Stimulated activated CD4-positive, alpha-beta T cell treated with anti-CD3 and anti-CD28 coated beads, Interleukin-15, amount 100 ng/mL, for 1 hour (primary cell): ENCODE measurements at regions not wholly inside any gene's neighbourhood (a gene's known extent, or its start where the extent isn't known, plus 50 kb on each side); places are given as distances from the start of the nearest gene placed in this dataset.
"Not testable (repeated sequence)": the region's sequence is repeated elsewhere in the genome, so short reads cannot be mapped to it uniquely, and the experiment has no call there.

Experiments used
- DNase-seq, 2 donors: peaks; one replicate each; pipeline ENCODE4 v3.0.0-alpha.2; 2020; ENCODE audit warnings: low read depth in 1 of 2, low spot score in 1 of 2

GRCh38 chr5:36739751-36740221 lies 133.4 kb downstream of the SLC1A3 start:
- peak; percentile 27 to 53 for DNase-seq

DNA sequence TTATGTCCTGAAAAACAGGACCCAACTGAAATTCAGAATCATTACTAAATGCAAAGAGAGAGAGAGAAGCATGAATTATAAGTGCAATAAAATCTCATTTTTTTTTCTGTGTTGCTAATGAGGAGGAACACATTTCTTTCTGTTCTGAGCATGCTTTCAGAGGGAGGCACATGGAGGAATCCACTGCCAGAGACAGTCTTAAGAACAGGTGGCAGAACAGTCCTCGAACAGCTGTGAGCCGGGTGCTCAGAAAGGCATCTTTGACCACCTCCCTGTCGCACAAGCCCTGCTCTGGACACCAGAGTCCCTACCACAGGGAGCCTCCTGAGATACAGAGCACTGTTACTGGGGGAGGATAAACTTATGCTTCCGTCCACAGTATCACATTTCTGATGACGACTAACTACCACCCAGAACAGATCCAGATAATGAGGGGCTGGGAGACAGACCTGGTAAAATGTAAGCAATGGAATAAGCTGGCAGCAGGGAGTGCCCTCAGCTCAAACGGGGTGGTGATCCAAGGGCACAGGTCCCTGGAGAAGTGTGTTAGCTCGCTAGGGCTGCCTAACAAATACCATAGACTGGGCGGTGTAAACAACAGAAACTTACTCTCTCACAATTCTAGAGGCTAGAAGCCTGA lies 134.0 kb downstream of the SLC1A3 start:
- no peak for DNase-seq

- DNase-seq: no peak
Observed at GRCh38 chr5:36741128-36741527, 134.7 kb downstream of the SLC1A3 start.

DNA sequence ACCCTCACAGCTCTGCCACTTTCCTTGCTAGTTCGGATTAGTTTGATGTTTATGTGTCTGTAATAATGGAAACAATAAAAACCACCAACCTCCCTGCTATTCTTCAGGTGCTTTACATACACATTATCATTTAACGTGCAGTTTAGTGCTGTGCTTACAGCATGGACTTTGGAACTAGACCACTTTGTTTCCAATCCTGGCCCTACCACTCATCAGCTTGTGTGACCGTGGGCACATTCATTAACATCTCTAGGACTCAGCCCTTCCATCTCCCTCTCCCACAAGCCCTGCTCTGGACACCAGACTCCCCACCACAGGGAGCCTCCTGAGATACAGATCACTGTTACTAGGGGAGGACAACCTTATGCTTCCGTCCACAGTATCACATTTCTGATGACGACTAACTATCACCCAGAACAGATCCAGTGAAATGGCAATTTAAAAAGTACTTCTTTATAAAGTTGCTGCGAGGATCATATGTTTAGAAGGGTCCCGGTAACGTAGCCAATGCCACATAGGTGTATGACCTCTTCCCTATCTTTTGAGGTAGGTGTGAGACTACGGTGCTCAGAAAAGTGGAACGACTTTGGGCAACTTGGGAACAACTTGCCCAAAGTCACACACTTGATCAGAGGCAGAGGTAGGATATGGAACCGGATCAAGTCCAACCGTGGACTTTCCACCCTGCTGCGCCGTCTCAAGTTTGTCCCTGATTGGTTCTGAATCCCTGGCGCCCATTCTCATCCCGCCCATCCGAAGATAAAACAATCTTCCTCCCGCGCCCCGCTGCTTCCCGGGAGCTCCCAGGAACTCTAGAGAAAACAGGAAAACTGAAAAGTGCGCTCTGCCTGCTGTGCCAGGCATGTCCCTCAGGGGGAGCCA lies 132.4 kb upstream of the NIPBL start:
- no peak for DNase-seq

DNA sequence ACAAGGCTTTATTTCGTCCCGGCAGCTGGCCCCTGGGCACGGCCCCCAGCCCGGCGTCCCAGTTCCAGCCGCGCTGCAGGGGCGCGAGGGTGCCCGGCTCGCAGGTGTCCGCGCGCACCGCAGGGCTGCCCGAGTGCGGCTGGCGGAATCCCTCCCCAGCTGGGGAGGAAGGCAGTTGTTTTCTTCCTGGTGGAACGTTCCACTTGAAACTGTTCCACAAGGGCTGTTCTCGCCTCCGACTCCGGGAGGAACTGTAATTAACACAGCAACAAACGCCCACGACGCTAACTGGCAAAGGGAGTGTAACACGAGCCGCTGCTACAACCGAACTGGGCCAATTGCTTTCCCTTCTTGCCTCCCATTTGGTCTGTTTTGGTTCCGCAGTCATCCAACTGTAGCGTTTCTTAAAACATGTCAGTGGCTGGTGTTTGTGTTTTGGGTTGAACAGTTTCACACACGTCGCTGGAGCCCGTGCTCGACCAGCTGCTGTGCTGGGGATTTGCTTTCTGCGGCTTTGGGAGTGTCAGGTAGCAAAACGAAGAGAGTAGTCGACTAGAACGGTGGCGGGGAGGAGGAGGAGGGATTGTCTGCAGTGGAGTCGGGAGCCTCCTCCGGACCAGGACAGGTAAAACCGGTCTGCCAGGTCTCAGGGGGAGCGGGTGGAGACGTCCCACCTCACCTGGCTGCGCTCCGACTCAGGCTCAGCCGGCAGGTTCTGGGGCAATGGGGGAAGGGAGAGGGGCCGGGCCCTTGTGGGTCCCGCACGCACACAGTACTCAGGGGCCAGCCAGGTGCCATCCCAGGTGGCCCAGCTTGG lies 131.6 kb upstream of the NIPBL start:
- DNase-seq: no peak

DNA sequence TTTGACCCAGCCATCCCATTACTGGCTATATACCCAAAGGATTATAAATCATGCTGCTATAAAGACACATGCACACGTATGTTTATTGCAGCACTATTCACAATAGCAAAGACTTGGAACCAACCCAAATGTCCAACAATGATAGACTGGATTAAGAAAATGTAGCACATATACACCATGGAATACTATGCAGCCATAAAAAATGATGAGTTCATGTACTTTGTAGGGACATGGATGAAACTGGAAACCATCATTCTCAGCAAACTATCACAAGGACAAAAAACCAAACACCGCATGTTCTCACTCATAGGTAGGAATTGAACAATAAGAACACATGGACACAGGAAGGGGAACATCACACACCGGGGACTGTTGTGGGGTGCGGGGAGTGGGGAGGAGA lies 128.8 kb upstream of the NIPBL start:
- not testable (repeated sequence) for DNase-seq

GRCh38 chr5:36751886-36752285 lies 124.7 kb upstream of the NIPBL start:
- no peak for DNase-seq

- DNase-seq: no peak
Observed at GRCh38 chr5:36755342-36755741, 121.2 kb upstream of the NIPBL start.

DNA sequence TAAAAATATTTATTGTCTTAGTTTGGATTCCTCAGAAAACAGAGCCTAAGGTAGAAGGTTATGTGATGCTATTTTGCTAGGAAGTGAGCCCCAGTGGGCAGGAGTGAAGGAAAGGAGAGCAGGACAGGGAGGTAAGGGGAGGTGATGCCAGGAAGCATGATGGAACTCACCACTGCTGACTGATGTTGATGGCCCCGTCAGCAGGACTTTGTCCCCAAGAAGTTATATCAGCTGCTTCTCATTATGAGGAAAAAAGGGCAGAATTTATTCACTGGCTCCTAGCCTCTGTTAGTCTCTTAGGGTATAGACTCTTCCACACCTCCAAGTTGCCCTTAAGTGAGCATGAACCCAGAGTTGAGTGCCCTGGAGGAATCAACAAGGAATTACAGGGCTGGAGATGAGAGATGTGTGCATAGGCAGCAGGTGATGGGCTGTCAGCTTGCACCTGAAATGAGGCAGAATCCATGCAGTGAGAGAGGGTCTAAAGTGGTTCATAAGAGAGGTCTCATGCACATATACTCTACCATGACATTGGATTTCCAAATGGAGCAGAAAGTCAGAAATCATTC lies 120.6 kb upstream of the NIPBL start:
- no peak for DNase-seq

DNA sequence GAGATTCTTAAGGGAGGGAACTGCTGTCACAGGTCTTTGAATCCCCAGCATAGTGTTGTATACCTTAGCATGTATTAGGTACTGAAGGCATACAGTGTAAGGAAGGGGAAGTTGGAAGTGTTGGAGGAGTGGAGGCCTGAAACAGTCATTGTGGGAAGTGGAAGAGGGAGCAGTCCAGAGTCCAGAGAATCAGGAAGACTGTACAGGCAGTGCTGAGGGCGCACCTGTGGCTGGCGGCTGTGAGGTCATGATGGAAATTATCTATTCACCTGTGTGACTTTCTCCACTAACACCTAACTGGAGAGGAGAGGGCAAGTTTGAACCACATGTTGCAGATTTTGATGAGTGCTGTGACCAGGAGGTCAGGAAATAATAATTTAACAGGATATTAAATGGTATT lies 119.7 kb upstream of the NIPBL start:
- DNase-seq: no peak

- no peak for DNase-seq
Observed at GRCh38 chr5:36759117-36759516, 117.5 kb upstream of the NIPBL start.

DNA sequence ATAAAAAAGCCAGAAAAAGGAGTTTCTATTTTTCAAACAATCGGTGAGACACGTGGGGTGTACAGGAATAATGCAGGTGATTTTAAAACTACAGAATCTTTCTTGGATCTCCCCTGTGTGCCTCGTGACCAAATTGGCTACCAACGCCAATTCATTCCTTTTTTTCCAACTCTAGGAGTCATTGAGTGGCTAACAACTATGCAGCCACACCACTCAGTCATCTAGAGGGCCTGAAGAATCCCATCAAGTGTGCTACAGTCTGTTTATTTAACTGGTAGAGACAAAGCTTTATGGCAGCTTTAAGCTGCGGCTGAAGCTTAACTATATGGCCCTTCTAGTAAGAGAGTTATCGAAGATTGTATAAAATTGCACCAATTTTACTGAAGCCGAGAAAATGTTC lies 113.1 kb upstream of the NIPBL start:
- no peak for DNase-seq

DNA sequence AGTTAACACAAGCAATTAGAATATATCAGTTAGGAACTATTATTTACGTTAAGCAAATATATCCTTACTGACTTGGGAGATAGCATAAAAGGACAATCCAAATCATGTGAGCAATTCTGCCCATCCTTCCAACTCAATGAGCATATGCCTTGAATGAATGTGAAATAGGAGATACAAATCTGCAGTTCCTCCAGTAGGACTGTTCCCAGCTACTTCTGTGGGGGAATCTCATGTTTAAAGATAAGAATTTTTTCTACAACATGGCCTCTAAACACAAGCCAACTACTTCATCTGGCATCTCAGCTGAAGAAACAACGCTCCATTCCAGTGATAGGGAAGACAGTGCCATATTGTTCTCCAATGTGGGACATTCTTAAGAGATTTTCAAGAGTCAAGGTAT lies 110.7 kb upstream of the NIPBL start:
- no peak for DNase-seq

DNA sequence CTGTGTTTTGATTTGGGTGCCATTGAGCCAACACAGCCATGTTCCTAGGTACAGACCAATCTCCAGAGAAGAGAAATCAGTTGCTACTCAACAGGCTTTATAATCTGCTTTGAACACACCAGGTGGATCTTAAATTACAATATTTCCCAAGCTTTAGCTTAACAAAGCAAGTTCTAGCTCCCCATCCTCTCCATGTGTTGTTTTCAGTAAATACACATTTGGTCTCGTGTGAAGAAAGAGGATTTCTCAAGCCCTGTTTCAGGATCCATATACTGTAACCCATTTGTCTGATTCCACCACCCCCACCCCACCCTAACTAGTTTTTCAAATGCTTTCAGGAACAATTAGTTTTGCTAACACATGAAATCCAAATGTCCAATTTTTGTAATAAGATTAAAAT lies 109.6 kb upstream of the NIPBL start:
- DNase-seq: no peak

DNA sequence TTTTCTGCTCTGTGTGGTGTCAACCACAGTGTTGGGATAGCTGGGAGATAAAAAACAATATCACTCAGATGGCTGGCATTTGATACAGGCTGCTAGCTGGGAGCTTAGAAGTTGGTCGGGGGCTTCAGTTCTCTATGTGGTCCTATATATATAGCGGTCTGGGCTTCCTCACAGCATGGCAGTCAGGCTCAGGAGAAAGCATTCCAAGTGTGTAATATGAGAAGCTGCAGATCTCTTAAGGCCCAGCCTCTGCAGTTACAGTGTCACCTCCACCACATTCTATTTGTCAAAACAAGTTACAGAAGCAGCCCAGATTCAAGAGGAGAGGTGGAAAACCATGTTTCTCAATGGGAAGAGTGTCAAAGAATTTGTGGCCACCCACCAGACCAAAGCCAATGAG lies 108.1 kb upstream of the NIPBL start:
- DNase-seq: no peak

DNA sequence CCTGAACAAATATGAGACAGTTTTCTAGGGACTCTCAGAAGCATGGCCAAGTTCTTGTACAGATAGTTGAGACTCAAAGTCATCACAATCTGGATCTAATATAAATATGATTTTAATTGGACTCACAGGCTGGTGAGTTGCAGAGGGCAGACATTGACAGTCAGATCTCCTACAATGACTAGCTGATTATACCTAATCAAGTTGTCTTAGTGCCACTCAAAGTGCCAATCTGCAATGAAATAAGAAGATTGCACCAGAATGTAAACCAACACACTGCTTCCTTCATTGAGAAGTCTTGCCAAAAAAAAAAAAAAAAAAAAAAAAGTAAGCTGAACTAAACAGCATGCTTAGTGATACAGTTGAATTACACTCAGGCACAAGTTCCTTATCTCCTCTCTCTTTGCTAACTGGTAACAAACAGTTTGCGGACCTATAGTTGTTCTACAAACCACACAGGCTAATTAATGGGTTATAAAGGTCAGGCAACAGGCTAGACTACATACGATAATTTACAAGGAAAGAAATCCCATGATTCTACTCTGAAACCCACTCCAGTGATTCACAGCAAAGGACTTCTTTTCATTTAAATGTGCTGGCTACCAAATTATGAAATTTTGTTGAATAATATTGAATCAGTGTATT lies 107.3 kb upstream of the NIPBL start:
- no peak for DNase-seq

DNA sequence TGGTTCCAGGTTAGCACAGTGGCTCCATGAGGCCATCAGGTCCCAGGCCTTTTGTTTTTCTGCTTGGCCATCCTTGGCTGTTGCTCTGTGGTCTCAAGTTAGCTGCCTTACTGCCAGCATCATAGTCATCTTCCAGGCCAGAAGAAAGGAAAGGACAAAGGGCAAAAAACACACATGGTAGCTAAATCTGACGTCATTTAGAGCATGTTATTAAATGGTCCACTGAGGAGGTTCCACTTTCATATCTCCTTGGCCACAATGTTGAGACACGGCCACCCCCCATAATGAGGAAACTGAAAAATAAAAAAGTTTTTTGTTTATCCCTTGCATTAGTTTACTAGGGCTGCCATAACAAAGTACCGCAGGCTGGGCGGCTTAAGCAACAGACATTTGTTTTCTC lies 106.4 kb upstream of the NIPBL start:
- DNase-seq: no peak

DNA sequence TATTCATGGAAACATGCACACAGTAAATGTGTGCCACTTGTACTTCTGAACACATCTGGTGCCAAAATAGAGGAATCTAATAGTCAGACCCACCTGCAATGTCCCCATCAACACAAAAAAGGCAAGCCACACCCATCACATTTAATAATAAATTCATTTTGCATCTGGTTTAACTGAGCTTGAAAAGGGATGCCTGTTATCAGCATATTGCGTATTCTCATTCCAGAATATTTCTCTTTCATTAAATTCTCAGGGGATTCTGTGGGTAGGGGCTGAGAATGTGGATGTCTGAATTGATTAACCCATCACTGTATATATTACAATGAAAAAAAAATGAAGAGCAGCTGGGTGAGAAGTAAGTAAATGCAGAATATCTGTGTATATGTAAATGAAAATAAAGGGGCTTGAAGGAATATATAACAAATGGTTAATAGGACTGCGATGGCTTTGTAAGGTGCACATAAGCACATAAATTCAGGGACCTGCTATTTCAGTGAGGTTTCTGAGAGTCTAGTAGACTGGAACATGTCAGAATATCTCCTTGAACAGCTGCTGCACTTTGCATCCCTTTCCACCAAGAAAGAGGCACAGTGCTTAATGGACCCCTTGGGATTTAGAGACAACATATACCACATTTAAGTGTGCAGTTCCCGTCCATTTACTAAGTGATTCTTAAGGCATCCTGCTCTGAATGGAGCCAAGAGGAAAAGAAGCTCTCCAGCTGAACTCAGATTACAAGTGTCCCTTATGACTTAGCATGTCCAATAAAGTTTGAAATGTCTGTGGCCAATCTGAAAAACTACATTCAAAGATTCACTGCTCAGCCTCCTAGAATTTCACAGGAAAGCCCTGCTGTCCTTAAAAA lies 104.1 kb upstream of the NIPBL start:
- no peak for DNase-seq

DNA sequence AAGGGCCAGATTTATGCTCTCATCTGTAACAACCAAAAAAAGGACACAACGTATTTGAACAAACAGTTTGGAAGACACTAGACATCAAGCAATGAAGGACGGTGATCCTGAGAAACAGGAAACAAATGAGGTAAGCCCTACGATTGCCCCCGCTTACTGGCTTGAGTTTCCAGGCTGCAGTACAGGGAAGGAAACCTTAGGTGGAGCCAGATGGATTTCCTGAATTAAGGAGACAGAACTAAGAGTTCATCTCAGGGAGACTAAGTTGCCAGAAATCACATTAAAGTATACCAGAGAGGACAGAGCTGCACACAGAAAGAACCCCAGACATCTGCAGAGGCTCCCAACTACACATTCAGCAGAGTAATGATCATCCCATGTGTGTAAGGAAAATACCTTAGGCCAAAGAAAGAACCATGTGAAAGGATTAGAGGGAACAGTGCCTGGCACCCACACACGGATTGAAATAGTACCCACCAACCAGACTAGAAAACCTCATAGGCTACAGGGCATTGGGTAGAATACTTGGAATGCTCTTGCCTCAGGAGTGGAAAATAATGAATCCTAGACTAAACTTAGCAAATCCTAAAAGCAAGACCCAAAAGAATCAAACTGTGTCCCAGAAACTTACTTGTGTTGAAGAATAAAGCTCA lies 99.3 kb upstream of the NIPBL start:
- DNase-seq: no peak
